ENCODE measurements at regions not wholly inside any gene's neighbourhood (a gene's known extent, or its start where the extent isn't known, plus 50 kb on each side); places are given as distances from the start of the nearest gene placed in this dataset.

- Histone ChIP-seq H4K20me1 (ENCODE audit: control insufficient read depth, insufficient read depth, low read length, poor library complexity, severe bottlenecking) (no peaks in the 10 kb centered on the region), H3K9ac (ENCODE audit: low read length) (no peak overlapping the region), H3K27me3 (replicated peaks in 1 of 4; ENCODE audit: control extremely low read depth in 1 of 4, control insufficient read depth in 3 of 4, insufficient read depth in 4 of 4, low read length in 3 of 4) (no peaks in the 10 kb centered on the region), H3K79me2 (ENCODE audit: control insufficient read depth, insufficient read depth, low read length) (no peaks in the 10 kb centered on the region), H3K4me3 (ENCODE audit: control extremely low read depth in 1 of 5, extremely low read depth in 1 of 5, insufficient read depth in 1 of 5, low read depth in 2 of 5, low read length in 4 of 5) (no peak overlapping the region), H3K4me1 (ENCODE audit: control insufficient read depth in 2 of 2, insufficient read depth in 2 of 2, low read length in 2 of 2) (no peaks in the 10 kb centered on the region), H3K4me2 (replicated peaks; ENCODE audit: low read depth, low read length, poor library complexity, severe bottlenecking) (no peak overlapping the region), H2AFZ (ENCODE audit: insufficient read depth, low read depth, low read length, poor library complexity, severe bottlenecking) (no peak overlapping the region), H3K27ac (ENCODE audit: low read length in 2 of 2) (no peak overlapping the region), H3K9me3 (ENCODE audit: control extremely low read depth in 1 of 3, control insufficient read depth in 2 of 3, insufficient read depth in 1 of 3, low read length in 2 of 3) (peaks cover 0 to 3% (median 0%) of the 10 kb centered on the region in 3 donors), H3K36me3 (replicated peaks in 1 of 2; ENCODE audit: control extremely low read depth in 1 of 2, control insufficient read depth in 1 of 2, extremely low read depth in 1 of 2, insufficient read depth in 2 of 2, low read length in 1 of 2) (no peaks in the 10 kb centered on the region)
- no CpG with 5 or more reads among the region's 3 CpGs for WGBS (ENCODE audit: insufficient coverage)
- TF ChIP-seq CTCF (IDR thresholded peaks at IDR 0.05) (no peak), EZH2 (IDR thresholded peaks at IDR 0.05; ENCODE audit: borderline replicate concordance, insufficient read depth, low read depth, low read length, poor library complexity, severe bottlenecking) (no peak)
- ATAC-seq (ENCODE audit: low read depth) (no peak), DNase-seq (no peak)
- Mint-ChIP-seq H3K27me3 (no peaks in the 10 kb centered on the region), H3K27ac (no peak overlapping the region), H3K4me1 (no peaks in the 10 kb centered on the region), H3K9me3 (ENCODE audit: insufficient read depth) (peaks cover 6% of the 10 kb centered on the region), H3K4me3 (no peak overlapping the region)
- POLR2A ChIA-PET, result no interaction called here
- intact Hi-C loops (cut with micrococcal nuclease), result no loop called here
- CTCF ChIA-PET, result no interaction called here
These were observed 1864.2 kb upstream of the WWC1 start for GRCh38 chr5:166427211-166427610.

- WGBS (ENCODE audit: insufficient coverage), result 89% methylated on average over 1 of the region's 2 CpGs
- H3K27ac ChIP-seq (ENCODE audit: low read length in 2 of 2), result no peak overlapping the region
- H3K9ac ChIP-seq (ENCODE audit: low read length), result no peak overlapping the region
- ATAC-seq (ENCODE audit: low read depth) (no peak), DNase-seq (no peak)
- TF ChIP-seq EZH2 (IDR thresholded peaks at IDR 0.05; ENCODE audit: borderline replicate concordance, insufficient read depth, low read depth, low read length, poor library complexity, severe bottlenecking) (no peak), CTCF (IDR thresholded peaks at IDR 0.05) (no peak)
- Mint-ChIP-seq H3K4me3 (no peak overlapping the region), H3K4me1 (no peaks in the 10 kb centered on the region), H3K9me3 (ENCODE audit: insufficient read depth) (peaks cover 6% of the 10 kb centered on the region), H3K27me3 (no peaks in the 10 kb centered on the region), H3K27ac (no peak overlapping the region)
- no peak overlapping the region for H3K4me2 ChIP-seq (replicated peaks; ENCODE audit: low read depth, low read length, poor library complexity, severe bottlenecking)
- intact Hi-C loops (cut with micrococcal nuclease), result no loop called here
- no peaks in the 10 kb centered on the region for H3K36me3 ChIP-seq (replicated peaks in 1 of 2; ENCODE audit: control extremely low read depth in 1 of 2, control insufficient read depth in 1 of 2, extremely low read depth in 1 of 2, insufficient read depth in 2 of 2, low read length in 1 of 2)
- no peak overlapping the region for H2AFZ ChIP-seq (ENCODE audit: insufficient read depth, low read depth, low read length, poor library complexity, severe bottlenecking)
- H3K79me2 ChIP-seq (ENCODE audit: control insufficient read depth, insufficient read depth, low read length), result no peaks in the 10 kb centered on the region
- H3K27me3 ChIP-seq (replicated peaks in 1 of 4; ENCODE audit: control extremely low read depth in 1 of 4, control insufficient read depth in 3 of 4, insufficient read depth in 4 of 4, low read length in 3 of 4), result no peaks in the 10 kb centered on the region
- CTCF ChIA-PET, result no interaction called here
- H3K9me3 ChIP-seq (ENCODE audit: control extremely low read depth in 1 of 3, control insufficient read depth in 2 of 3, insufficient read depth in 1 of 3, low read length in 2 of 3), result peaks cover 0 to 3% (median 0%) of the 10 kb centered on the region in 3 donors
- no peaks in the 10 kb centered on the region for H4K20me1 ChIP-seq (ENCODE audit: control insufficient read depth, insufficient read depth, low read length, poor library complexity, severe bottlenecking)
- no peaks in the 10 kb centered on the region for H3K4me1 ChIP-seq (ENCODE audit: control insufficient read depth in 2 of 2, insufficient read depth in 2 of 2, low read length in 2 of 2)
- POLR2A ChIA-PET, result no interaction called here
- H3K4me3 ChIP-seq (ENCODE audit: control extremely low read depth in 1 of 5, extremely low read depth in 1 of 5, insufficient read depth in 1 of 5, low read depth in 2 of 5, low read length in 4 of 5), result no peak overlapping the region
These were observed 1863.1 kb upstream of the WWC1 start for GRCh38 chr5:166428264-166428803.
